ENCODE measurements at regions not wholly inside any gene's neighbourhood (a gene's known extent, or its start where the extent isn't known, plus 50 kb on each side); places are given as distances from the start of the nearest gene placed in this dataset.

DNA sequence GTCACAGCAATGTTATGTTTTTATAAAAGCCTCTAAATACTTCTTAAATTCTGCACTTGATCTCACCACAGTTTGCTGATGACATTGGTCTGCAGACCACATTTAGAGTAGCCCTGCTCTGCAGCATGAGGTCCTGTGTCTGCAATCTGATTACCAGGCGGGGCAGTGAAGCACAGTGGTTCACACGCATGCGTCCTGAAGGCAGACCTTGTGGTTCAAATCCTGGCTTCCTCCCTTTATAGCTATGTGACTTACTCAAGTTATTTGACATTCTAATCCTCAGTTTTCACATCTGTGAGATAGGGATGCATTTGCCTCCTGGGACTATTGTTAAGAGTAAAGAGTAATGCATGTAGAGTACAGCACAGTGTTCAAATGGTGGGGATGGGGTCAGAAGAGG, 50.3 kb downstream of the BMAL2 start:
- POLR2A ChIA-PET: no interaction called here
- ATAC-seq (no peak), DNase-seq (no peak)
- H3K9me3 Mint-ChIP-seq (ENCODE audit: insufficient read depth): no peaks in the 10 kb centered on the region
- no peaks in the 10 kb centered on the region for H3K36me3 Mint-ChIP-seq (ENCODE audit: low read depth)
- H3K27me3 Mint-ChIP-seq (ENCODE audit: low read depth): no peaks in the 10 kb centered on the region
- H3K4me3 Mint-ChIP-seq: no peak overlapping the region
- CTCF ChIA-PET: interaction anchor here (1.0 to 2.8 kb wide), 2 partner anchors 13 to 270 kb away, joined by 3 to 14 read pairs; no protein-coding TSS in a partner anchor
- H3K27ac Mint-ChIP-seq: no peak overlapping the region
- H3K4me1 Mint-ChIP-seq (ENCODE audit: low read depth): no peaks in the 10 kb centered on the region

- no peaks in the 10 kb centered on the region for H3K9me3 Mint-ChIP-seq (ENCODE audit: insufficient read depth)
- DNase-seq (peak; percentile 80), ATAC-seq (peak; percentile 76)
- H3K4me1 Mint-ChIP-seq (ENCODE audit: low read depth): no peaks in the 10 kb centered on the region
- ChIA-PET POLR2A (no interaction called here), CTCF (interaction anchor here (0.6 to 2.8 kb wide), 20 partner anchors 8 to 368 kb away, joined by 3 to 14 read pairs (median 3); no protein-coding TSS in a partner anchor)
- H3K36me3 Mint-ChIP-seq (ENCODE audit: low read depth): peaks cover 5% of the 10 kb centered on the region
- no peak overlapping the region for H3K27ac Mint-ChIP-seq
- no peaks in the 10 kb centered on the region for H3K27me3 Mint-ChIP-seq (ENCODE audit: low read depth)
- H3K4me3 Mint-ChIP-seq: no peak overlapping the region
Measured at GRCh38 chr12:27383429-27384260, 51.0 kb downstream of the BMAL2 start.

DNA sequence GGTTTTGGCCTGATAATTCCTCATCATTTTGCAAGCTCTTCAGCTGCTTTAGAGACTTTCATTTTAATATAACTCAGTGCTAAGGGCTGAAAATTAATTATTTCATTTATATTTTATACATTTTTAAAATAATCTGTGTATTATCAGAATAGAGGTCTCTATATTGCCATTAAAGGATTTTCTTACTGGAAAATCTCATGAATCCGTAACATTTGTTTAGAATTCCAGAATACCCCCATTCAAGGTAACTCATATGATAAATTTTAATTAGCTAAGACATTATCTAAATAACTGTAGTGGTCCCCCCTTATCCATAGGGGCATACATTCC, 51.6 kb downstream of the BMAL2 start:
- peaks cover 5% of the 10 kb centered on the region for H3K36me3 Mint-ChIP-seq (ENCODE audit: low read depth)
- DNase-seq (no peak), ATAC-seq (no peak)
- no peaks in the 10 kb centered on the region for H3K4me1 Mint-ChIP-seq (ENCODE audit: low read depth)
- CTCF ChIA-PET: interaction anchor here (0.6 to 2.8 kb wide), 24 partner anchors 8 to 368 kb away, joined by 3 to 14 read pairs (median 4); no protein-coding TSS in a partner anchor
- H3K27ac Mint-ChIP-seq: no peak overlapping the region
- H3K27me3 Mint-ChIP-seq (ENCODE audit: low read depth): no peaks in the 10 kb centered on the region
- H3K4me3 Mint-ChIP-seq: no peak overlapping the region
- POLR2A ChIA-PET: no interaction called here
- H3K9me3 Mint-ChIP-seq (ENCODE audit: insufficient read depth): no peaks in the 10 kb centered on the region

GRCh38 chr12:27385766-27386564, 53.3 kb downstream of the BMAL2 start:
- Mint-ChIP-seq H3K4me3 (no peak overlapping the region), H3K36me3 (ENCODE audit: low read depth) (peaks cover 9% of the 10 kb centered on the region), H3K27me3 (ENCODE audit: low read depth) (no peaks in the 10 kb centered on the region), H3K9me3 (ENCODE audit: insufficient read depth) (no peaks in the 10 kb centered on the region), H3K27ac (no peak overlapping the region), H3K4me1 (ENCODE audit: low read depth) (no peaks in the 10 kb centered on the region)
- ChIA-PET CTCF (interaction anchor here (1.5 to 2.8 kb wide), 6 partner anchors 10 to 161 kb away, joined by 4 to 14 read pairs (median 8); no protein-coding TSS in a partner anchor), POLR2A (no interaction called here)
- ATAC-seq (no peak), DNase-seq (no peak)

DNA sequence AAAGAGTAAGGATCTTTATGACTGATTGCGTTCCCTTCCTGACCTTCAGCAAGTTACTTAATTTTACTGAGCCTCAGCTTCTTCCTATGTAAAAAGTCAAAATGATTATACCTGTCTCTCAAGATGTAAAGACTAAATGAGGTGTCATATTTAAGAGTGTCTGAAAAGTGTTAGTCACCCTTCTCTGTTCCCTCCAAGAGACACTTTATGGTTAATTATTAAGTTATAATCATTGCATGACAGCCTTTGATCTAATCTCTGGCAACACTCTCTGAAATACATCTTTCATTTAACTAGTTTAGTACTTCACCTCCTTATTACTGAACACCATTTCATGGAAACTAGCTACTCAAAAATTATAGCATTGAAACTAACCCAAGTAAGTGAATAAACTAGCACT, 54.8 kb downstream of the BMAL2 start:
- Mint-ChIP-seq H3K36me3 (ENCODE audit: low read depth) (peaks cover 12% of the 10 kb centered on the region), H3K27me3 (ENCODE audit: low read depth) (no peaks in the 10 kb centered on the region), H3K4me1 (ENCODE audit: low read depth) (no peaks in the 10 kb centered on the region), H3K9me3 (ENCODE audit: insufficient read depth) (no peaks in the 10 kb centered on the region), H3K27ac (no peak overlapping the region), H3K4me3 (no peak overlapping the region)
- ChIA-PET POLR2A (no interaction called here), CTCF (interaction anchor here (0.6 to 0.9 kb wide), 2 partner anchors 309 to 416 kb away, joined by 3 to 4 read pairs; partner anchors contain the start of gene REP15)
- ATAC-seq: no peak
- DNase-seq: no peak

DNA sequence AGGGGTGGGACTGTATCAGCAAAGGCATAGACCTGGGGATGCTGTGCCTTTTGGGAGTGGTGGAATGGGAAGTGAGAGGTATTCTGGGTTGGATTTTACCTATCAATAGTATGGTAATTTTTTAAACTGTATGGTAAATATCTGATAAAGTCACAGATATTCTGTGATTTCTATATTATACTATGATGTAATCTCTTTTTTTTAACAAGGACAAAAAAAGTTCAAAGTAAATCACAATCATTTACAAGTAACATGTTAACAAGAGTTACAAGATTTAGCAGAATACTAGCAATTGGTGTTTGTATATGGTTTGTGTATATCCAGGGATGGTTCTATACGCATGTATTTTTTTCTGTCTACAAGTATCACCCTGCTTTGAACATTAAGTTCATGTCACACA, 56.0 kb downstream of the BMAL2 start:
- ATAC-seq (no peak), DNase-seq (no peak)
- ChIA-PET POLR2A (no interaction called here), CTCF (no interaction called here)
- Mint-ChIP-seq H3K9me3 (ENCODE audit: insufficient read depth) (no peaks in the 10 kb centered on the region), H3K4me3 (no peak overlapping the region), H3K36me3 (ENCODE audit: low read depth) (peaks cover 12% of the 10 kb centered on the region), H3K27me3 (ENCODE audit: low read depth) (no peaks in the 10 kb centered on the region), H3K27ac (no peak overlapping the region), H3K4me1 (ENCODE audit: low read depth) (no peaks in the 10 kb centered on the region)

DNA sequence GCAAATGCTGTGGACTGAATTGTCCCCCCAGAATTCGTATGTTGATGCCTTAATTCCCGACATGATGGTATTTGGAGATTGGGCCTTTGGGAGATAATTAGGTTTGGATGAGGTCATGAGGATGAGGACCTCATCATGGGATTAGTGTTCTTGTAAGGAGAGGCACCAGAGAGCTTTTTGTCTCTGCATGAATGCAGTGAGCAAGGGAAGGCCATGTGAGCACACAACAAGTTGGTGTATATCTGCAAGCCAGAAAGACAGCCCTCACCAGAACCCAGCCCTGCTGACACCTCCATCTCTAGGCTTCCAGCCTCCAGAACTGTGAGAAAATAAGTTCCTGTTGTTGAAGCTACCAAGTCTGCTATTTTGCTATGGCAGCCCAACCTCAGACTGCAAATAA, 51.9 kb upstream of the SMCO2 start:
- POLR2A ChIA-PET: no interaction called here
- no peaks in the 10 kb centered on the region for H3K9me3 Mint-ChIP-seq (ENCODE audit: insufficient read depth)
- CTCF ChIA-PET: interaction anchor here (1.8 kb wide), 1 partner anchor 10 kb away, joined by 6 read pairs; no protein-coding TSS in a partner anchor
- ATAC-seq (no peak), DNase-seq (no peak)
- H3K27me3 Mint-ChIP-seq (ENCODE audit: low read depth): no peaks in the 10 kb centered on the region
- H3K4me3 Mint-ChIP-seq: no peak overlapping the region
- H3K36me3 Mint-ChIP-seq (ENCODE audit: low read depth): peaks cover 6% of the 10 kb centered on the region
- no peaks in the 10 kb centered on the region for H3K4me1 Mint-ChIP-seq (ENCODE audit: low read depth)
- no peak overlapping the region for H3K27ac Mint-ChIP-seq

- no peak for ATAC-seq
- Mint-ChIP-seq H3K36me3 (ENCODE audit: low read depth) (peaks cover 4% of the 10 kb centered on the region), H3K9me3 (ENCODE audit: insufficient read depth) (no peaks in the 10 kb centered on the region), H3K4me3 (no peak overlapping the region), H3K27me3 (ENCODE audit: low read depth) (no peaks in the 10 kb centered on the region), H3K27ac (no peak overlapping the region), H3K4me1 (ENCODE audit: low read depth) (no peaks in the 10 kb centered on the region)
- ChIA-PET POLR2A (interaction anchor here (0.6 kb wide), 1 partner anchor 591 kb away, joined by 3 read pairs; no protein-coding TSS in a partner anchor), CTCF (no interaction called here)
- DNase-seq: no peak
Measured at GRCh38 chr12:27396216-27396815, 50.2 kb upstream of the SMCO2 start.

Measured in activated CD8-positive, alpha-beta T cell treated with anti-CD3 and anti-CD28 coated beads, Interleukin-2, amount 10 ng/mL, durations not matched to agents 7 days and 5 days (primary cell).